Breast epithelium (tissue), 3 donors: ENCODE measurements at regions not wholly inside any gene's neighbourhood (a gene's known extent, or its start where the extent isn't known, plus 50 kb on each side); places are given as distances from the start of the nearest gene placed in this dataset.

Source experiments
- CTCF ChIP-seq, 3 donors: fragments of 450-650 bp; IDR thresholded peaks; one replicate each; pipeline ENCODE4 v1.5.1; 2016 to 2017; ENCODE audit warnings: antibody characterized with exemption in 3 of 3, mild to moderate bottlenecking in 3 of 3, moderate library complexity in 3 of 3
- POLR2A ChIP-seq: fragments of 450-650 bp; IDR thresholded peaks from one replicate; pipeline ENCODE4 v1.6.1; 2016; ENCODE audit warnings: antibody characterized with exemption, mild to moderate bottlenecking, moderate library complexity
- POLR2AphosphoS5 ChIP-seq, 3 donors: sonication (generic); formaldehyde crosslinking; IDR thresholded peaks; one replicate each; pipeline ENCODE4 v1.6.1; 2017; ENCODE audit warnings: antibody characterized with exemption in 3 of 3

- TF ChIP-seq CTCF (IDR thresholded peaks at IDR 0.05) (no peak), POLR2A (no peak), POLR2AphosphoS5 (IDR thresholded peaks at IDR 0.05) (no peak)
Measured at GRCh38 chr11:71370020-71370747, 78.0 kb downstream of the DHCR7 start.
